AG04449 (cell line): ENCODE measurements at regions not wholly inside any gene's neighbourhood (a gene's known extent, or its start where the extent isn't known, plus 50 kb on each side); places are given as distances from the start of the nearest gene placed in this dataset.
A peak's percentile ranks its signal among the peaks of the same experiment; 100 is the strongest.

Experiments used
- CTCF ChIA-PET: fragments of 350-600 bp; formaldehyde crosslinking; extraction: SDS; loops from one replicate; lab custom pipeline; 2021; ENCODE audit warnings: antibody characterized with exemption; lab: Yijun Ruan, JAX
- POLR2A ChIA-PET: fragments of 400-600, 350-600 bp; formaldehyde crosslinking; extraction: SDS; loops from one replicate; lab custom pipeline; 2020; ENCODE audit warnings: antibody characterized with exemption, inconsistent platforms; lab: Yijun Ruan, JAX
- DNase-seq: peaks from one replicate; pipeline ENCODE4 v3.0.0-alpha.2; 2010; ENCODE audit warnings: low read depth, low spot score
- H3K4me3 ChIP-seq: 2 replicates; pipeline ENCODE4 v1.5.1; 2011; ENCODE audit warnings: low read depth, mild to moderate bottlenecking, control low read depth, low read length
- TF ChIP-seq, protein P1 (sequence below): IDR thresholded peaks from one replicate; pipeline ENCODE4 v1.5.1; 2011; ENCODE audit warnings: mild to moderate bottlenecking, moderate library complexity, low read length, control low read depth, inconsistent platforms; ENCODE audit not compliant: insufficient read depth; ENCODE audit errors: missing control alignments

DNA sequence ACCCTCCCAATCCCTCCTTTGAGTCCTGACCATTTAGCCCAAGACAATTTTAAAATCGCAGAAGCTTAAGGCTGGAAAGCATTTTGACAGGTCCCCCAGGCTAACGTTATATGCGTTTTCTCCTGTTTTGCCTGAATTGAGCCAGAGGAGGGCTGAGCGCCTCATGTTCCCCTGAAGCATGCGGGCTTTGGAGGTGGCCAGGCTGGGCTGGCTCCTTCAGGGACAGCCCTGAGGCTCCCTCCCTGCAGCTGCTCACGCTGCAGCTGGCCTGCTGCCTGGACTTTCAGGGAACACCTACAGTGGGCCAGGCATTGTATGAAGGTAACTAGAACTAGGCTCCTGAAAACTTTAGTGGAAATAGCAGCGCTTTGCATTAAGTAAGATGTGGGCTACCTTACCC lies 179.2 kb downstream of the ACKR3 start:
- TF ChIP-seq, protein P1, sequence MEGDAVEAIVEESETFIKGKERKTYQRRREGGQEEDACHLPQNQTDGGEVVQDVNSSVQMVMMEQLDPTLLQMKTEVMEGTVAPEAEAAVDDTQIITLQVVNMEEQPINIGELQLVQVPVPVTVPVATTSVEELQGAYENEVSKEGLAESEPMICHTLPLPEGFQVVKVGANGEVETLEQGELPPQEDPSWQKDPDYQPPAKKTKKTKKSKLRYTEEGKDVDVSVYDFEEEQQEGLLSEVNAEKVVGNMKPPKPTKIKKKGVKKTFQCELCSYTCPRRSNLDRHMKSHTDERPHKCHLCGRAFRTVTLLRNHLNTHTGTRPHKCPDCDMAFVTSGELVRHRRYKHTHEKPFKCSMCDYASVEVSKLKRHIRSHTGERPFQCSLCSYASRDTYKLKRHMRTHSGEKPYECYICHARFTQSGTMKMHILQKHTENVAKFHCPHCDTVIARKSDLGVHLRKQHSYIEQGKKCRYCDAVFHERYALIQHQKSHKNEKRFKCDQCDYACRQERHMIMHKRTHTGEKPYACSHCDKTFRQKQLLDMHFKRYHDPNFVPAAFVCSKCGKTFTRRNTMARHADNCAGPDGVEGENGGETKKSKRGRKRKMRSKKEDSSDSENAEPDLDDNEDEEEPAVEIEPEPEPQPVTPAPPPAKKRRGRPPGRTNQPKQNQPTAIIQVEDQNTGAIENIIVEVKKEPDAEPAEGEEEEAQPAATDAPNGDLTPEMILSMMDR, result no peak
- DNase-seq, result no peak
- CTCF ChIA-PET, result no interaction called here
- H3K4me3 ChIP-seq, result no peak overlapping the region
- POLR2A ChIA-PET, result no interaction called here

DNA sequence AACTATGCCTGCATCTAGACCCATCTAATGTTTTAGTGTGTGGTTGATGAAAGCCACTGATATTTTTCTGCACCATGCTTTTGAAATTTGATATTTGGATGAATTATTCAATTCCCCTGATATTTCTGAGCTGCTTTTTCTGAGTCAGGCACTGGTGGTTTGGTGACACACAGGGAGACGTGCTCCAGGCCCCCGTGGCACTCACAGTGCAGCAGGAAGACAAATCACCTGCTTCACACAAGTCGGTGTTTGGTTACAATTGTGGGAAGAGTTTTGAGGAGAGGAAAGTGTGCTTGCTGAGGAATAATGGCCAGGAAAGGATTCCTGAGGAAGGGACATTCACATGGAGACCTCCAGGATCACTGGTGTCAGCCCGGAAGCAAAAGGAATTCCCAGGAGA lies 179.7 kb downstream of the ACKR3 start:
- no peak overlapping the region for H3K4me3 ChIP-seq
- ChIA-PET POLR2A (no interaction called here), CTCF (no interaction called here)
- TF ChIP-seq, protein P1, result no peak
- DNase-seq, result peak; percentile 9

DNA sequence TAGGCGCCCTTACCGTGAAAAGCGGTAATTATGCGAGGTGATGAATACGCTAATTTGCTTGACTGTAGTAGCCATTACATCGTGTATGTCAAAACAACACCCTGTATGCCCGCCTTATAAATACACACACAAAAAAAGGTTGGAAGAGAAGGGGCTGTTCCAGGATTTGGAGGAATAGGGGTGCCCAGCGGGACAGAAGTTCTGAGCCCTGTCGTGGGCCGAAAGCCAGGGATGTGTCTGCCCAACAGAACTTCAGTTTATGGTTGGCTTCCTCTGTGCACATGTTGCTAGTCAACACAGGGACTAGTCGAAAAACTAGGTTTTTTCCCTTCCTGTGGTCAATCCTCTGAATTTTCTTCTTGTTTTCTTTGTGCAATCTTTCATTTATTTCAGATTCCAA lies 182.5 kb downstream of the ACKR3 start:
- H3K4me3 ChIP-seq, result no peak overlapping the region
- ChIA-PET POLR2A (no interaction called here), CTCF (no interaction called here)
- no peak for DNase-seq
- TF ChIP-seq, protein P1, result no peak

DNA sequence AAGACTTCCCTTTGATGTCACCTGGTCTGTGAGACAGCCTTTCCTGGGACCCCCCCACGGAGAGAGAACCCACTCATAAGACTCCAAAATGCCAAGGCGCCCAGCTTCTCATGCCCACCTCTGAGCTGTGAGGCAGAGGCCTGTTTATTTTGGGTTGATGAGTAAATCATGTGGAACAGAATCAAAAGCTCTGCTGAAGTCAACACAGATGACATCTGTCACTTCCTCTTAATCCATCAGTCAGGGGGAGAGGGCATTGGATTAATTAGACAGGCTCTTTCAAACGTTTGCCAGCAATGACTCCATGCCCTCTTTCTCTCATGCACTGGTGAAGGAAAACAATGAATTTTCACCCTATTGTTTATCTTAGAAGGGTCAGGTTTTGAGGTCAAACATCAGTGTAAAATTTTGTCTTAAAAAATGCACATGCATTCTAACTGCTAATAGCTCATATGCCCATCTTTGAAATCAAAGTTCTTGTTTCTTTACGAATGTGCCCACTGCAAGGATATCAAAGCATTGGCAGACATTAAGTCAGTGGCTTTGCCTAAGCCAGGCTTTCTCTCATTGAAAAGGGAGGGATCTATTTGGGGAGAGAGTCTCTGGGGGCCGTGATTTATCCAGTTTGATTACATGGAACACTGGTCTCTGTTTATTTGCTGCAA lies 184.1 kb downstream of the ACKR3 start:
- TF ChIP-seq, protein P1, result no peak
- DNase-seq, result no peak
- no peak overlapping the region for H3K4me3 ChIP-seq
- ChIA-PET POLR2A (no interaction called here), CTCF (no interaction called here)

DNA sequence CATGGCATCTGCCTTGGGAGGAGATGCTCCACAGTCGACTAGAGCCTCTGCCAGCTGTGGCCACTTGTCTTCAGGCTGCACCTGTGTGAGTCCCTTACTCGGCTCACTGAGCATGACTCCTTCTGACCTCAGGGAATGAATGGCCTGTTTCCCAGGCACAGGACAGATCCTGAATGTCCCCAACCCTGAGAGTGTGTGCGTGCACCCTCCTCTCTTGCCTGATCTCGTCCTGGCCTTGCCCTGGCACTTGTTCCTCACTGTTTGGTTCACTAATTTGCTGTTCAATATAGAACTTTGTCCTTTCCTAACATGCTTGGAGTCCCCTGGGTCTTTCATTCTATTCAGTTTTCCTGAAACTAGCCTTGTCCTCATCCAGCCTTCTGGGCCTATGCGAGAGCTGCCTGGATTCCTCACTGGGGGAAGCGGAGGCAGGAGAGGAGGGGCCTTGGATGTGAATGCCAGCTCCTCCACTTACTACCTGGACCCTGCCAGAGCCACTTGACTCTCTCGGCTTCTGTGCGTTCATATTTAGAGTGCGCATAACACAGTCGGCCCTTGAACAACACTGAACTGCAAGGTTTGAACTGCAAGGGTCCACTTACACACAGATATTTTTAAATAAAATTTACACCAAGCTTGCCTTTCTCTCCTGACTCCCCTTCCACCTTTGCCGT lies 184.8 kb downstream of the ACKR3 start:
- CTCF ChIA-PET, result no interaction called here
- DNase-seq, result no peak
- no peak overlapping the region for H3K4me3 ChIP-seq
- POLR2A ChIA-PET, result no interaction called here
- TF ChIP-seq, protein P1, result no peak

DNA sequence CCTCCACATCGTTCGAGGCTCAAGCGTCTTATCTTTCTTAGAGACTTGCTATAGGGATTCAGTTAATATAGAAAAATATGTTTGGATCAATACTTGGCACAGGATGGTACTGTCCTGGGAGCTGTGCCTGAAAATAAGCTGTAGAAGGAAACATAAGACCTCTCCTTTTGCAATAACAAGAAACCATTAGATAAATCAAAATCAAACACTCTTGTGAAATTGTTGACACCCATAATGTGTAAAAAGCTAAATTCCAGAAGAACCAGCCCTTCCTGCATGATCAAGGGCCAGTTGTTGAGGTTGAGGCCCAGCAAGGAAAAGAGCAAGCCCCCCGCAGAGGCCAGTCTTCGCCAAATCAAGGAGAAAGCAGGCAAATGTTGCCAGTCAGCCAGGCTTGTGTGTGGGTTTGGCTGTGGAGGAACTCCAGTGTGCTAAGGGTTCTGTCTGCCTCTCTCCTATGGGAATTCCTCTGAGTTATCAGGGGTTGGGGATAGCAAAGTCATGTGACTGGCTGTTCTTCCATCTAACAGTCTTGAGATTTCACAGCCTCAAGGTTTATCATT lies 185.7 kb downstream of the ACKR3 start:
- POLR2A ChIA-PET, result no interaction called here
- TF ChIP-seq, protein P1, result no peak
- CTCF ChIA-PET, result no interaction called here

More for the DNA sequence above, 185.7 kb downstream of the ACKR3 start:
- no peak overlapping the region for H3K4me3 ChIP-seq
- no peak for DNase-seq
